GM20000 (cell line): ENCODE measurements at regions not wholly inside any gene's neighbourhood (a gene's known extent, or its start where the extent isn't known, plus 50 kb on each side); places are given as distances from the start of the nearest gene placed in this dataset.

Experiments
- DNase-seq: peaks from one replicate; pipeline ENCODE4 v3.0.0; 2012; ENCODE audit warnings: low spot score
- TF ChIP-seq, protein P1 (sequence below): IDR thresholded peaks from 2 replicates; pipeline ENCODE4 v1.5.1; 2012; ENCODE audit warnings: mild to moderate bottlenecking, control low read depth; ENCODE audit errors: extremely low read depth, missing control alignments

DNA sequence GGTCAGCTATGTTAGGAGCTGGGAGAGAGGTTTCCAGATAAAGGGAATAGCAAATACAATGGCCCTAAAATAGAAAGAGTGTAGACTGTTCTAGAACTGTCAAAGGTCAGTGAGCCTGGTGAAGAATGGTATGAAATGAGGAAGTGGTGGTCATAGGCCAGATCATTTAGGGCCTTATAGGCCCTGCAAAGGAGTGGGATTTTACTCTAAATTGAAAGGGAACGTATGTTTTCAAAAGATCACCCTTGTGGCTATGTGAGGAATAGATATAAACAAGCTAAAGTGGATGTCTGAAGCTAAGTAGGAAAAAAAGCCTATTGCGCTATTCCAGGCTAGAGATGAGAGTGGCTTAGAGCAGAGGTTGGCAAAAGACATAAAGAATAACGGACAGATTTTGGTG, 70.7 kb upstream of the TDRD3 start:
- TF ChIP-seq, protein P1, sequence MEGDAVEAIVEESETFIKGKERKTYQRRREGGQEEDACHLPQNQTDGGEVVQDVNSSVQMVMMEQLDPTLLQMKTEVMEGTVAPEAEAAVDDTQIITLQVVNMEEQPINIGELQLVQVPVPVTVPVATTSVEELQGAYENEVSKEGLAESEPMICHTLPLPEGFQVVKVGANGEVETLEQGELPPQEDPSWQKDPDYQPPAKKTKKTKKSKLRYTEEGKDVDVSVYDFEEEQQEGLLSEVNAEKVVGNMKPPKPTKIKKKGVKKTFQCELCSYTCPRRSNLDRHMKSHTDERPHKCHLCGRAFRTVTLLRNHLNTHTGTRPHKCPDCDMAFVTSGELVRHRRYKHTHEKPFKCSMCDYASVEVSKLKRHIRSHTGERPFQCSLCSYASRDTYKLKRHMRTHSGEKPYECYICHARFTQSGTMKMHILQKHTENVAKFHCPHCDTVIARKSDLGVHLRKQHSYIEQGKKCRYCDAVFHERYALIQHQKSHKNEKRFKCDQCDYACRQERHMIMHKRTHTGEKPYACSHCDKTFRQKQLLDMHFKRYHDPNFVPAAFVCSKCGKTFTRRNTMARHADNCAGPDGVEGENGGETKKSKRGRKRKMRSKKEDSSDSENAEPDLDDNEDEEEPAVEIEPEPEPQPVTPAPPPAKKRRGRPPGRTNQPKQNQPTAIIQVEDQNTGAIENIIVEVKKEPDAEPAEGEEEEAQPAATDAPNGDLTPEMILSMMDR: no peak
- no peak for DNase-seq

DNA sequence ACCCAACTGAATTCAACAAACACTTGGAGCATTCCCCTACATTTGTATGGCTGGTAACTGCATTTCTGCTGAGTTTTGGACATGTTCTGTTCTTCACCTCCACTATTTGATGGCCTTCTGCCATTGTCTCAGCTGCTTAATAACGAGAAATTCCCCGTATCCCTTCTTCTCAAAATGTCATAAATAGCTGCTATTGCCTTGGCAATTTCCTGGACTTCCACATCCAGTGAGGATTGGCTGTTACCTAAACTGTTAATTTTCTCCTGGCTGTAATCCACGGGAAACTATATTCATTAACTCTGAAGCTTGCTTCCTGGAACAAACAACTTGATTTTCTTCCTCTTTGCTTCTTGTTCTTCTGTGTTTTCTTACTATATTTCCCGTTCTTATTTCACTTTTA, 69.5 kb upstream of the TDRD3 start:
- TF ChIP-seq, protein P1: no peak
- no peak for DNase-seq

DNA sequence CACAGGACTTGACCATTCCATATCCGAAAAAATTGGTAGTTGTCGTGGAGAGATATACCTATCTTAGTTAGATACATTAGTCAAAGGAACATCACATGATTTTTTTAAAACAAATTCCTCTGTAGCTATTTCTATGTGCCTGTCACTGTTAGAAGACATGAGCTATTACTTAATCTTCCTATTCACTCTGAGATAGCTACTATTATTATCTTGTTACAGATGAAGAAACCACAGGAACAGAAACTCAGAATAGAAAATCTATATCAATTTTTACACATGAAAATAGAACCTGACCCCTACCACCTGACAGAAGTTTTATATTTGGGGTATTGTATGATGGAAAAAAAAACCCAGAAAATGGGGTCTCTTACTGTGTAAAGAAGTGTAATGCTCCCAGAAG, 68.9 kb upstream of the TDRD3 start:
- TF ChIP-seq, protein P1: no peak

DNA sequence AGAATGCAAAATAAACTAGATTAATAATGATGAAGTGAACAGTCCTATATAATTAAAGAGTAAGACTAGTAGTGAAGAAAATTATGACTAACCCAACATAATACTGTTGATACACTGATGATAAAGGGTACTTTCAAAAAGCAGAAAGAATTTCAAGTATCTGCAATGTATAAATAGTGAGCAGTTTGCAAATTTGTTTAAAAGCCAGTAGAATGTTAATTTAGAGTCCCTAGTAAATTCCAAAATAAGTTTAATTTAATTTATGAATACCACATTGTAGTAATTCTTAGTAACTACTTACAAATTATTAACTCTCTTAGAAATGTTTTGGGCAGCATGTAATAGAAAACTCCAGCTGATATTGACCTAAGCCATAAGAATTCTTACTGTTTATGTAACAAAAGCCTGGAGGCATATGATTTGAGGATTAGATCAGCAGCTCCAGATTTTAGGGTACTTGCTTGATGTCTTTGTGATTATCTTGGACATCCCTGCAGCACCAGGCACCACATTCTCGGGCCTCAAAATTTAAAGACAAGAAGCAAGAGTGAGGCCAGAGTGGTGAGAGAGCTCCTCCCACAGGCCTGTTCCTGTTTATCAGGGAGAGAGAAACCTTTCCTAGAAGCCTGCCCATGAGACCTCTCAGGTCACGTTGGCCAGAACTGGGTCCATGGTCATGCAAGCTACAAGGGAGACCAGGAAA, 67.6 kb upstream of the TDRD3 start:
- peak; percentile 51 for DNase-seq
- TF ChIP-seq, protein P1: peak; percentile 8

More for the DNA sequence above, 68.9 kb upstream of the TDRD3 start:
- DNase-seq: peak; percentile 12

DNA sequence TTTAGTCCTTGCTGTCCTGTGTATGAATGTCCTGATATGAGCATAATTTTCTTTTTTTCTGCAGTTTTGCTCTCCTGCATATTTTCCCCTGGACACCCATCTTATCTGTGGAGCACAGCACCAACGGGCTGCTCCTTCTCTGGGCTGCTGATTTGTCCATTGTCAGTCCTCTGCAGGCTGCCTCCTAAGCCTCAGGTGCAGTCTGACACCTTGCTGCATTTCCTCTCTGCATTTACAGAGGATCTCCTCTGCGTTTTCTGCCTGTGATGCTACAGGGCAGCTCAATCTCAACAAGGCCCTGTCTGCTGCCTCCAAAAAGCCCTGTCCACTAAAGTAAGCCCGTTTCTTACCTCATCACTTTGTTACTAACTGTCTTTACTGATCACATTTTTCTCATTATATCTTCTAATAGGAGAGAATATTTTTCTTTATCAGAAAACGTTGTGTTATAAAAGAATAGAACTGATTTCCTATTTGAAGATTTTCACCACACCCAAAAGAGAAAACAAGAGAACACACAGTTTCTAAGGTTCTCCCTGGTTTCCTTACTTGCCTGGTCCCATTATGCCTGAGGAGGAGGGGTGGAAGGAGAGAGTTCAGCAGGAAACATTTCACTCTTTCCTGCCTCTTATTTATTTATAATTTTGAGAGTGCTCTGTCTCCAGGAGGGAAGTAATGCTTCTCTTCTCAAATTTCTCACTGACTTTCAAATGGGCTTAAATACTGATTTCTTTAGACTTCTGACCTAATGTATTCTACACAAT, 65.6 kb upstream of the TDRD3 start:
- DNase-seq: no peak
- TF ChIP-seq, protein P1: no peak

DNA sequence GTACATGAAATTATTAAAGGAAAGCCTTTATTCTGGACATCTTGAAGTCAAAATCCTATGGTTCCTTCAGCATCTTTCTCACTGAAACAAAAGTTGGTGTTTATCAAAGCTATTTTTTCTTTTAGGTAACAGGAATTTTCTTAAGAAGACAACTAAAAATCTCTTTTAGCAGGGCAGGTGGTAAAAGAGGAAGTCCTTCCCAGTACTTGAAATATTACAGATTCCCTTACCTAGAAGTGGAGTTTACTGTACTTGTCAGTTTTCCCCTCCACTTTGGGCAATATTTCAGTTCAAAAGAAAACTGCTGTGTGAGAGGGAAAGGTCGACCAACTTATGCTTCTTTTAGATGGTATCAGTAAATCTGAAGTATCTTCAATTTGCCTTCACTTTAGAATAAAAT, 64.3 kb upstream of the TDRD3 start:
- DNase-seq: no peak
- TF ChIP-seq, protein P1: no peak

DNA sequence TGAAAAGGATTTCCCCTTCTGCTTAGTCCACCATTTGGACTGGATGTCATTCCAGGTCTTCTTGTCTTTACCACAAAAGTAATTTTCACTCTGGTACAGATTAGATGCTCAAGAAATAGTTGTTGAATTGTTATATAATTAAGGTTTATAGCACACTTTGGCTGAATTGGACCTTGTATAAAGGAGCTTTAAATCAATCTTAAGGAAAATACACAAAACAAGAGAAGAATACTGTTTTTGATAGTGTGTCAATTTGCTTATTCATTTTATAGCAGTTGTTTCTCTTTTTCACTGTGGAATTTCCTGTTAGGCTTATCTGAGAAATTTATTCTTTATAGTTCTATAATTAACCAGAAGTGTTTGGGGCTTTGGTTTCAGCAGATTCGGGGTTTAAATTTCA, 62.7 kb upstream of the TDRD3 start:
- TF ChIP-seq, protein P1: no peak
- no peak for DNase-seq
